Rectal smooth muscle tissue (tissue), 1 donor: ENCODE measurements at regions not wholly inside any gene's neighbourhood (a gene's known extent, or its start where the extent isn't known, plus 50 kb on each side); places are given as distances from the start of the nearest gene placed in this dataset.
"Not testable (repeated sequence)": the region's sequence is repeated elsewhere in the genome, so short reads cannot be mapped to it uniquely, and the experiment has no call there.

Experiments used
- H3K27ac ChIP-seq: one replicate; pipeline ENCODE4 v1.7.0; 2013; ENCODE audit warnings: low read depth, low read length, inconsistent platforms
- H3K27me3 ChIP-seq: one replicate; pipeline ENCODE4 v1.7.0; 2013; ENCODE audit warnings: low read length; ENCODE audit not compliant: control insufficient read depth, insufficient read depth
- H3K36me3 ChIP-seq: one replicate; pipeline ENCODE4 v1.7.0; 2013; ENCODE audit warnings: low read length; ENCODE audit not compliant: control insufficient read depth, insufficient read depth
- H3K4me1 ChIP-seq: one replicate; pipeline ENCODE4 v1.7.0; 2013; ENCODE audit warnings: low read length; ENCODE audit not compliant: control insufficient read depth, insufficient read depth
- H3K4me3 ChIP-seq: one replicate; pipeline ENCODE4 v1.7.0; 2013; ENCODE audit warnings: low read length
- H3K9ac ChIP-seq: one replicate; pipeline ENCODE4 v1.7.0; 2013; ENCODE audit warnings: low read length

- no peak overlapping the region for H3K4me3 ChIP-seq
- H3K27me3 ChIP-seq, result no peaks in the 10 kb centered on the region
- H3K9ac ChIP-seq, result no peak overlapping the region
- no peak overlapping the region for H3K27ac ChIP-seq
- H3K4me1 ChIP-seq, result no peaks in the 10 kb centered on the region
- no peaks in the 10 kb centered on the region for H3K36me3 ChIP-seq
Measured at GRCh38 chr20:29296256-29297230, 1960.9 kb upstream of the DEFB115 start.

DNA sequence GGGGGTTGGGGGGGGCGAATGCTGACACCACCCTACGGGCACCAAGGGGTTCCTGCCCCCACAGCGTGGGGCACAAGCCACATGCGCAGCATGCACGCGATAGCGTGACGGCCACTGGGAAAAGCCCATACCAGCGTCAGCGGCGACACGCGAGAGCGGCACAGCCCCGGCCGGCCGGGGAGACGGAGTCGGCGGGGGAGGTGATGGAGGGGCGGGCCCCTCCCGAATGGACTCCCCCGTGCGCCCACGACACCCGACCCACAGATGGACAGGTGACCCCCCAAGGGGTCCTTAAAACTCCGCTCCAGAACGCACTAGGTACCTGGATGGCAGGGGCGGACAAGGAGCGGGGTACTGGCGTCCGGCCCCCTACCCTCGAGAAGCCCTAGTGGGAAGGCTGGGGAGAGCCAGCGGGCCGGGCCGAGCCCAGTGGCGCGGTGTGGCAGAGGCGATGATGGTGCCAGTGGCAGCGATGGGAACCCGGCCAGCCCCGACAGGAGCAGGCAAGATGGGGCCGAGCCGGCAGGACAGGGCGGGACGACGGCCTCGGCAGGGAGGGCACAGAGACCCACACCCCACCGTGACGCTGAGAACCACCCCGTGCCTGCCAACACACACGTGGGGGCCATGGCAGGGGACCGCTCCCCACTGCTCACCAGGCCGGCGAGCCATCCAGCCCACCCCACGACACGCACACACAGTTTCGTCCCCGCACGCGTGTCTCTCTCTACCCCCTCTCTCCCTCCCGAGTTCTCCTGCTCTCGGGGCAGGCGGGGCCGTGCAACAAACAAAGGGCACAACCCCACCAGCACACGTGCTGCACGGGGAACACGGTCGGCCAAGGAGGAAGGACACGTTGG, 1959.8 kb upstream of the DEFB115 start:
- Histone ChIP-seq H3K9ac (no peak overlapping the region), H3K4me1 (no peaks in the 10 kb centered on the region), H3K36me3 (no peaks in the 10 kb centered on the region), H3K27me3 (no peaks in the 10 kb centered on the region), H3K4me3 (no peak overlapping the region), H3K27ac (no peak overlapping the region)

GRCh38 chr20:29298271-29298590, 1959.2 kb upstream of the DEFB115 start:
- Histone ChIP-seq H3K4me3 (no peak overlapping the region), H3K27ac (no peak overlapping the region), H3K4me1 (no peaks in the 10 kb centered on the region), H3K27me3 (no peaks in the 10 kb centered on the region), H3K36me3 (no peaks in the 10 kb centered on the region), H3K9ac (no peak overlapping the region)

DNA sequence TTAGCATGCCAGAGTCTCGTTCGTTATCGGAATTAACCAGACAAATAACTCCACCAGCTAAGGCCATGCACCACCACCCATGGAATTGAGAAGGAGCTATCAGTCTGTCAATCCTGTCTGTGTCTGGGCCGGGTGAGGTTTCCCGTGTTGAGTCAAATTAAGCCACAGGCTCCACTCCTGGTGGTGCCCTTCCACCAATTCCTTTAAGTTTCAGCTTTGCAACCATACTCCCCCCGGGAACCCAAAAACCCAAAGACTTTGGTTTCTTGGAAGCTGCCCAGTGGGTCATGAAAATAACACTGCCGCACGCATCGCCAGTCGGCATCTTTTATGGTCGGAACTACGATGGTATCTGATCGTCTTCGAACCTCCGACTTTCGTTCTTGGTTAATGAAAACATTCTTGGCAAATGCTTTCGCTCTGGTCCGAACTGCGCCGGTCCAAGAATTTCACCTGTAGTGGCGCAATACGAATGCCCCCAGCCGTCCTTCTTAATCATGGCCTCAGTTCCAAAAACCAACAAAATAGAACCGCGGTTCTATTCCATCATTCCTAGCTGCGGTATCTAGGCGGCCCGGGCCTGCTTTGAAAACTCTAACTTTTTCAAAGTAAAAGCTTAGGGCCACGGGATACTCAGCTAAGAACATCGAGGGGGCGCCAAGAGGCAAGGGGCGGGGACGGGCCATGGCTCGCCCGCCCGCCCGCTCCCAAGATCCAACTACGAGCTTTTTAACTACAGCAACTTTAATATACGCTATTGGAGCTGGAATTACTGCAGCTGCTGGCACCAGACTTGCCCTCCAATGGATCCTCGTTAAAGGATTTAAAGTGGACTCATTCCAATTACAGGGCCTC, 1958.5 kb upstream of the DEFB115 start:
- no peak overlapping the region for H3K9ac ChIP-seq
- H3K4me3 ChIP-seq, result no peak overlapping the region
- H3K4me1 ChIP-seq, result no peaks in the 10 kb centered on the region
- H3K27ac ChIP-seq, result no peak overlapping the region
- H3K27me3 ChIP-seq, result no peaks in the 10 kb centered on the region
- H3K36me3 ChIP-seq, result no peaks in the 10 kb centered on the region

GRCh38 chr20:29299811-29300578, 1957.5 kb upstream of the DEFB115 start:
- H3K9ac ChIP-seq, result no peak overlapping the region
- H3K4me3 ChIP-seq, result no peak overlapping the region
- no peaks in the 10 kb centered on the region for H3K36me3 ChIP-seq
- no peak overlapping the region for H3K27ac ChIP-seq
- no peaks in the 10 kb centered on the region for H3K27me3 ChIP-seq
- no peaks in the 10 kb centered on the region for H3K4me1 ChIP-seq

GRCh38 chr20:29300579-29301551, 1956.6 kb upstream of the DEFB115 start:
- Histone ChIP-seq H3K4me1 (no peaks in the 10 kb centered on the region), H3K36me3 (no peaks in the 10 kb centered on the region), H3K4me3 (no peak overlapping the region), H3K27ac (no peak overlapping the region), H3K27me3 (no peaks in the 10 kb centered on the region), H3K9ac (no peak overlapping the region)

GRCh38 chr20:29301624-29302259, 1955.7 kb upstream of the DEFB115 start:
- no peaks in the 10 kb centered on the region for H3K27me3 ChIP-seq
- H3K9ac ChIP-seq, result no peak overlapping the region
- no peak overlapping the region for H3K4me3 ChIP-seq
- H3K4me1 ChIP-seq, result no peaks in the 10 kb centered on the region
- H3K27ac ChIP-seq, result no peak overlapping the region
- H3K36me3 ChIP-seq, result no peaks in the 10 kb centered on the region

DNA sequence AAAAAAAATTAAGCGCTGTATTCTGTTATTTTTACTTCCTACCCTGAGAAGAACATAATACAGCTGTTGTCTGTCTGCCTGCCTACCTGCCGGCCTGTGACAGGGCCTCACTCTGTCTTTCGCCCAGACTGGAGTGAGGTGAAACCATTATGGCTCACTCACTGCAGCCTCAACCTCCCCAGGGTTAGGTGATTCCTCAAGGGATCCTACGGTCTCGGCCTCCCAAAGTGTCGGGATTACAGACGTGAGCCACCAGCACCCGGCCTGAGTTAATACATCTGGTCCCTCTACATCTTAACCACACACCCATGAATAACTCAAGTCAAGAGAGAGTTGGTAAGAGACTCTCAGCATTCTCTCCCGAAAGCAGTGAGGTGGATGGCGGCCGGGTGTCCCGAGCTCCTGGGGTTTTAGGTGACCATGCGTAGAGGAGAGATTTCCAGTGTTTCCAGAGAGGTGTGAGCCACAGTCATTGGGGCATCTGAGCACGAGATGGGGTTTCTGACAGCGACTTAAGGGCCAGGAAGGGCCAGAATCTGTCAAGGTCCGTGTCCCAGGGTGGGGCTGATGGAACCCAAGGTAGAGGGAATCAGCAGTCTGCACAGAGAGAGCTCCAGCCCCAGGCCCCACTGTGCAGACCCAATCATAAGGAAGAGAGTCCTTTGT, 1954.4 kb upstream of the DEFB115 start:
- H3K9ac ChIP-seq, result no peak overlapping the region
- H3K4me1 ChIP-seq, result no peaks in the 10 kb centered on the region
- H3K4me3 ChIP-seq, result no peak overlapping the region
- no peak overlapping the region for H3K27ac ChIP-seq
- no peaks in the 10 kb centered on the region for H3K27me3 ChIP-seq
- no peaks in the 10 kb centered on the region for H3K36me3 ChIP-seq

GRCh38 chr20:29306390-29307072, 1950.9 kb upstream of the DEFB115 start:
- no peak overlapping the region for H3K9ac ChIP-seq
- no peaks in the 10 kb centered on the region for H3K36me3 ChIP-seq
- H3K27ac ChIP-seq, result no peak overlapping the region
- no peaks in the 10 kb centered on the region for H3K4me1 ChIP-seq
- no peaks in the 10 kb centered on the region for H3K27me3 ChIP-seq
- no peak overlapping the region for H3K4me3 ChIP-seq

DNA sequence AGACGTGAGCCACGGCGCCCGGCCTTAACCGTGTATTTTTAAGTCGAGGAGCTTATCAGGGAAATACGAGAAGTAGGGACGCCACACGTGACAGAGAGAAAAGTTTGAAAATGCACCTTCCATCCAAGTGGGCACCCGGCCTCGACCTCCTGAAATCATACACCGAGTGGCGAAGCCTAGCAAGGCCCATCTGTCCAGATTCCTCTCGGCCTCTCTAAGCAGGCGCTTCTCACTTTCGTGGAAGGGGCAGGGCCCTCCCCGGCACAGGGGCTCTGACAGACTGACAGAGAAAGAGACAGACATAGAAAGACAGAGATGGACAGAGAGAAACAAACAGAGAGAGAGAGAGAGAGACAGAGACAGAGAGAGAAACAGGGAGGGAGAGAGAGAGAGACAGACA, 1950.0 kb upstream of the DEFB115 start:
- not testable (repeated sequence) for H3K27me3 ChIP-seq

More for the DNA sequence above, 1950.0 kb upstream of the DEFB115 start:
- not testable (repeated sequence) for H3K4me1 ChIP-seq, H3K9ac ChIP-seq, H3K4me3 ChIP-seq, H3K36me3 ChIP-seq, H3K27ac ChIP-seq
